IMR-90 (cell line): ENCODE measurements at regions not wholly inside any gene's neighbourhood (a gene's known extent, or its start where the extent isn't known, plus 50 kb on each side); places are given as distances from the start of the nearest gene placed in this dataset.

Experiments
- ATAC-seq: fragments of 200-7000 bp; cut with Tn5 transposase; 2 replicates; pipeline ENCODE4 v1.9.1; 2020; ENCODE audit warnings: low read depth, mild to moderate bottlenecking, moderate library complexity
- BruUV-seq: library from RNA; stranded (reverse); fragments of 400-500 nt; replicated peaks from 2 replicates; lab custom pipeline; 2021; lab: Mats Ljungman, UMichigan
- CTCF ChIA-PET: fragments of 300-600 bp; formaldehyde crosslinking; extraction: SDS; loops from one replicate; lab custom pipeline; 2021; ENCODE audit warnings: antibody characterized with exemption; lab: Yijun Ruan, JAX
- POLR2A ChIA-PET: fragments of 300-600 bp; sonication (Branson Sonifier 250); formaldehyde crosslinking; loops from one replicate; lab custom pipeline; 2022; ENCODE audit warnings: antibody characterized with exemption; ENCODE audit not compliant: unreplicated experiment; lab: Charles Lee
- DNase-seq: peaks from one replicate; pipeline ENCODE4 v3.0.0; 2013
- H2AFZ ChIP-seq: replicated peaks from 2 replicates; pipeline ENCODE3; 2013; ENCODE audit warnings: low read length, mild to moderate bottlenecking; ENCODE audit not compliant: poor library complexity
- H2AK5ac ChIP-seq: 2 replicates; pipeline ENCODE4 v1.6.1; 2013; ENCODE audit warnings: low read depth, low read length, inconsistent platforms
- H2AK9ac ChIP-seq: replicated peaks from 2 replicates; pipeline ENCODE3; 2013; ENCODE audit warnings: mild to moderate bottlenecking, low read depth, low read length, moderate library complexity; ENCODE audit not compliant: poor library complexity
- H2BK120ac ChIP-seq: 2 replicates; pipeline ENCODE4 v1.6.1; 2013; ENCODE audit warnings: low read depth, low read length, inconsistent platforms
- H2BK15ac ChIP-seq: 3 replicates; pipeline ENCODE4 v1.6.1; 2013; ENCODE audit warnings: low read depth, low read length, inconsistent platforms
- H2BK20ac ChIP-seq: 2 replicates; pipeline ENCODE4 v1.6.1; 2013; ENCODE audit warnings: low read depth, mild to moderate bottlenecking, inconsistent platforms, low read length, moderate library complexity
- H2BK5ac ChIP-seq: 2 replicates; pipeline ENCODE4 v1.6.1; 2013; ENCODE audit warnings: mild to moderate bottlenecking, low read depth, low read length, inconsistent platforms; ENCODE audit not compliant: poor library complexity, severe bottlenecking
- H3K14ac ChIP-seq: replicated peaks from 2 replicates; pipeline ENCODE4 v1.6.1; 2013; ENCODE audit warnings: low read depth, low read length, inconsistent platforms
- H3K18ac ChIP-seq: 2 replicates; pipeline ENCODE4 v1.6.1; 2013; ENCODE audit warnings: low read depth, low read length, control low read depth
- H3K23ac ChIP-seq: 2 replicates; pipeline ENCODE4 v1.6.1; 2013; ENCODE audit warnings: low read depth, low read length, inconsistent platforms
- H3K27ac ChIP-seq: 2 replicates; pipeline ENCODE4 v1.5.1; 2013; ENCODE audit warnings: mild to moderate bottlenecking, control low read depth, low read length; ENCODE audit not compliant: insufficient read depth
- H3K27me3 ChIP-seq: 2 replicates; pipeline ENCODE4 v1.6.1; 2013; ENCODE audit warnings: low read length; ENCODE audit not compliant: control insufficient read depth, insufficient read depth
- H3K36me3 ChIP-seq: 2 replicates; pipeline ENCODE4 v1.6.1; 2013; ENCODE audit warnings: low read length, mixed read lengths; ENCODE audit not compliant: control insufficient read depth, insufficient read depth
- H3K4ac ChIP-seq: 2 replicates; pipeline ENCODE4 v1.6.1; 2013; ENCODE audit warnings: low read depth, low read length, inconsistent platforms
- H3K4me1 ChIP-seq: 2 replicates; pipeline ENCODE4 v1.6.1; 2013; ENCODE audit warnings: low read length, mixed read lengths; ENCODE audit not compliant: control insufficient read depth, insufficient read depth
- H3K4me2 ChIP-seq: 2 replicates; pipeline ENCODE4 v1.6.1; 2013; ENCODE audit warnings: low read depth, mild to moderate bottlenecking, control low read depth, low read length, moderate library complexity
- H3K4me3 ChIP-seq: 2 replicates; pipeline ENCODE4 v1.5.1; 2013; ENCODE audit warnings: low read depth, mild to moderate bottlenecking, control low read depth, low read length, moderate library complexity; ENCODE audit not compliant: insufficient read depth
- H3K56ac ChIP-seq: 2 replicates; pipeline ENCODE4 v1.6.1; 2013; ENCODE audit warnings: low read length, inconsistent platforms; ENCODE audit not compliant: insufficient read depth; ENCODE audit errors: extremely low read depth
- H3K79me1 ChIP-seq, 2 experiments: 2 replicates each; pipeline ENCODE4 v1.6.1; 2013; ENCODE audit warnings: low read length in 2 of 2, inconsistent platforms in 1 of 2, low read depth in 1 of 2
- H3K9ac ChIP-seq: 2 replicates; pipeline ENCODE4 v1.6.1; 2013; ENCODE audit warnings: low read depth, low read length, control low read depth
- H3K9me1 ChIP-seq: 2 replicates; pipeline ENCODE4 v1.6.1; 2013; ENCODE audit warnings: low read length, inconsistent platforms; ENCODE audit not compliant: insufficient read depth
- H3K9me3 ChIP-seq: 2 replicates; pipeline ENCODE4 v1.6.1; 2013; ENCODE audit warnings: low read length; ENCODE audit not compliant: control insufficient read depth, insufficient read depth
- H4K20me1 ChIP-seq: 2 replicates; pipeline ENCODE4 v1.6.1; 2013; ENCODE audit warnings: low read length, inconsistent platforms; ENCODE audit not compliant: insufficient read depth
- H4K5ac ChIP-seq: 2 replicates; pipeline ENCODE4 v1.6.1; 2013; ENCODE audit warnings: mild to moderate bottlenecking, low read depth, low read length, control low read depth
- H4K8ac ChIP-seq, 2 experiments: 2 replicates each; pipeline ENCODE4 v1.6.1; 2013; ENCODE audit warnings: low read depth in 2 of 2, low read length in 2 of 2, control low read depth in 1 of 2, inconsistent platforms in 1 of 2
- H4K91ac ChIP-seq: 2 replicates; pipeline ENCODE4 v1.6.1; 2013; ENCODE audit warnings: low read depth, low read length, inconsistent platforms; ENCODE audit not compliant: insufficient read depth
- BHLHE40 ChIP-seq: fragments of 150-350 bp; IDR thresholded peaks from 2 replicates; pipeline ENCODE4 v1.6.1; 2016; ENCODE audit warnings: mild to moderate bottlenecking, low read depth, low read length
- CTCF ChIP-seq: conservative IDR thresholded peaks from 2 replicates; pipeline ENCODE4 v1.5.1; 2012; ENCODE audit warnings: mild to moderate bottlenecking, low read depth, low read length, improper control_type of control experiment
- MAZ ChIP-seq: IDR thresholded peaks from 2 replicates; pipeline ENCODE4 v1.6.1; 2012; ENCODE audit warnings: low read depth, mild to moderate bottlenecking, low read length, improper control_type of control experiment, moderate library complexity, borderline replicate concordance
- POLR2A ChIP-seq: IDR thresholded peaks from 2 replicates; pipeline ENCODE4 v1.6.1; 2012; ENCODE audit warnings: mild to moderate bottlenecking, low read depth, low read length
- RCOR1 ChIP-seq: IDR thresholded peaks from 2 replicates; pipeline ENCODE4 v1.6.1; 2012; ENCODE audit warnings: mild to moderate bottlenecking, low read length, improper control_type of control experiment; ENCODE audit not compliant: insufficient replicate concordance
- SMC3 ChIP-seq: fragments of 150-350 bp; IDR thresholded peaks from 2 replicates; pipeline ENCODE4 v1.6.1; 2016; ENCODE audit warnings: low read depth, mild to moderate bottlenecking, antibody characterized with exemption, low read length, moderate library complexity
- WGBS, 2 experiments: methylation state at CpG; one replicate each; pipeline versions ENCODE4 v1.1.5 to v1.1.7; 2013; ENCODE audit warnings: missing lambda C conversion rate in 2 of 2; ENCODE audit not compliant: insufficient read length in 1 of 2; ENCODE audit errors: extremely low coverage in 2 of 2; 5-methylcytosine and 5-hydroxymethylcytosine counted together
- dilution Hi-C: fragments of 300-500 bp; cut with HindIII; formaldehyde crosslinking; loops from one replicate; pipeline ENCODE4 v1.14.3; 2018; ENCODE audit warnings: low sequenced_read_pairs; ENCODE audit not compliant: unreplicated experiment
- in situ Hi-C: fragments of 300-500 bp; cut with MboI; formaldehyde crosslinking; loops from 3 replicates; pipeline ENCODE4 v1.14.3; 2019; ENCODE audit warnings: low sequenced_read_pairs, inconsistent platforms, mixed read lengths
- intact Hi-C: fragments of 100-400 bp; cut with micrococcal nuclease; formaldehyde crosslinking; loops from 2 replicates; pipeline ENCODE4 v1.10.0; 2022
- TF ChIP-seq, protein P1 (sequence below): fragments of 150-350 bp; IDR thresholded peaks from 2 replicates; pipeline ENCODE4 v1.6.1; 2016; ENCODE audit warnings: low read depth, mild to moderate bottlenecking, low read length, moderate library complexity, borderline replicate concordance
- TF ChIP-seq, protein P2 (sequence below): fragments of 150-350 bp; IDR thresholded peaks from 2 replicates; pipeline ENCODE4 v1.6.1; 2017; ENCODE audit warnings: mild to moderate bottlenecking, antibody characterized with exemption, low read length, low read depth

GRCh38 chr2:168300460-168300859, 53.1 kb upstream of the STK39 start:
- H3K79me1 ChIP-seq: no peaks in the 10 kb centered on the region
- TF ChIP-seq MAZ (no peak), RCOR1 (no peak), SMC3 (no peak), BHLHE40 (no peak), CTCF (no peak), POLR2A (no peak)
- TF ChIP-seq, protein P1, sequence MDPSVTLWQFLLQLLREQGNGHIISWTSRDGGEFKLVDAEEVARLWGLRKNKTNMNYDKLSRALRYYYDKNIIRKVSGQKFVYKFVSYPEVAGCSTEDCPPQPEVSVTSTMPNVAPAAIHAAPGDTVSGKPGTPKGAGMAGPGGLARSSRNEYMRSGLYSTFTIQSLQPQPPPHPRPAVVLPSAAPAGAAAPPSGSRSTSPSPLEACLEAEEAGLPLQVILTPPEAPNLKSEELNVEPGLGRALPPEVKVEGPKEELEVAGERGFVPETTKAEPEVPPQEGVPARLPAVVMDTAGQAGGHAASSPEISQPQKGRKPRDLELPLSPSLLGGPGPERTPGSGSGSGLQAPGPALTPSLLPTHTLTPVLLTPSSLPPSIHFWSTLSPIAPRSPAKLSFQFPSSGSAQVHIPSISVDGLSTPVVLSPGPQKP: no peak
- TF ChIP-seq, protein P2, sequence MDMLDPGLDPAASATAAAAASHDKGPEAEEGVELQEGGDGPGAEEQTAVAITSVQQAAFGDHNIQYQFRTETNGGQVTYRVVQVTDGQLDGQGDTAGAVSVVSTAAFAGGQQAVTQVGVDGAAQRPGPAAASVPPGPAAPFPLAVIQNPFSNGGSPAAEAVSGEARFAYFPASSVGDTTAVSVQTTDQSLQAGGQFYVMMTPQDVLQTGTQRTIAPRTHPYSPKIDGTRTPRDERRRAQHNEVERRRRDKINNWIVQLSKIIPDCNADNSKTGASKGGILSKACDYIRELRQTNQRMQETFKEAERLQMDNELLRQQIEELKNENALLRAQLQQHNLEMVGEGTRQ: no peak
- no peaks in the 10 kb centered on the region for H4K20me1 ChIP-seq
- no peak overlapping the region for H3K23ac ChIP-seq
- H3K9me3 ChIP-seq: no peaks in the 10 kb centered on the region
- no peak overlapping the region for H4K91ac ChIP-seq
- H2BK20ac ChIP-seq: no peak overlapping the region
- no peak overlapping the region for H2BK120ac ChIP-seq
- no CpG with 5 or more reads among the region's 2 CpGs for WGBS, 2 experiments
- POLR2A ChIA-PET: no interaction called here
- H2BK5ac ChIP-seq: no peak overlapping the region
- in situ Hi-C loops (no loop called here), dilution Hi-C loops (no loop called here), intact Hi-C loops (no loop called here)
- H3K27ac ChIP-seq: no peak overlapping the region
- H2BK15ac ChIP-seq: no peak overlapping the region
- H3K4ac ChIP-seq: no peak overlapping the region
- no peak overlapping the region for H3K4me2 ChIP-seq
- no peak for DNase-seq
- H3K27me3 ChIP-seq: no peaks in the 10 kb centered on the region
- H3K36me3 ChIP-seq: no peaks in the 10 kb centered on the region
- CTCF ChIA-PET: no interaction called here
- ATAC-seq: no peak
- no peak overlapping the region for H3K9ac ChIP-seq
- no peak overlapping the region for H4K5ac ChIP-seq
- H3K9me1 ChIP-seq: no peaks in the 10 kb centered on the region
- H3K4me1 ChIP-seq: no peaks in the 10 kb centered on the region
- H3K18ac ChIP-seq: no peak overlapping the region
- no peak overlapping the region for H2AK5ac ChIP-seq
- no peak overlapping the region for H3K14ac ChIP-seq
- no peak overlapping the region for H2AFZ ChIP-seq
- H3K4me3 ChIP-seq: no peak overlapping the region
- no peak overlapping the region for H3K56ac ChIP-seq
- H4K8ac ChIP-seq: no peak overlapping the region
- no TSS peak for BruUV-seq
- H2AK9ac ChIP-seq: no peak overlapping the region
